HK-2 (cell line): ENCODE measurements at regions not wholly inside any gene's neighbourhood (a gene's known extent, or its start where the extent isn't known, plus 50 kb on each side); places are given as distances from the start of the nearest gene placed in this dataset.
A peak's percentile ranks its signal among the peaks of the same experiment; 100 is the strongest.

Experiments
- DNase-seq: peaks from one replicate; pipeline ENCODE4 v3.0.0-alpha.2; 2018; ENCODE audit not compliant: unreplicated experiment

- no peak for DNase-seq
These were observed 257.6 kb downstream of the TAF11L14 start for GRCh38 chr5:17891881-17892280.

GRCh38 chr5:17893026-17893635, 258.9 kb downstream of the TAF11L14 start:
- no peak for DNase-seq

DNA sequence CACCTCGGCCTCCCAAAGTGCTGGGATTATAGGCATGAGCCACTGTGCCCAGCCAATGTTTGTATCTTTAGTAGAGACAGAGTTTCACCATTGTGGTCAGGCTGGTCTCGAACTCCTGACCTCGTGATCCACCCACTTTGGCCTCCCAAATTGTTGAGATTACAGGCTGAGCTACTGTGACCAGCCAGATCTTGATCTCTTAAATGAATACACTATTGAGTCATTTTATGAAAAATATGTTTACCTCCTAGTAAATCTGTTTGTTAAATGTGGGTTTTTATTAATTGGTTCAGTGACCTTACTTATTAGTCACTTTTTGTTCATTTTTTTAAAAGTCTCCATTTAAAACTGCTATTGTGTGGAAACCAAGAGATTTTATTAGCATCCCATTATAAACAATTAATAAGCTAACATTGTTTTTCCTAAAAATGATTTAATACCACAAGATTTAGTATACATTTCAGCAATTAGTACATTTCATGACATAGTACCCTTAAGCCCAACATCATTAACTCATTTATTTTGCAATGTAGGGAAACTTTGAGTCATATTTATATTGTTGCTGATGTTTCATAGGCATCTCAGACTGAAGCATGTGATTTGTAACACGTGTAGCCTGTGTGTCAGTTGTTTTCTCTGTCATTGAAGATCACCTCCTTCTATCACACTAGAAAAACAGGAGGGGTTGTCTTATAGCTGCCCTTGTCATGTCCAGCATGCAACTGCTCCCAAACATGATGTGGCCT, 261.2 kb downstream of the TAF11L14 start:
- DNase-seq = no peak

GRCh38 chr5:17896605-17897004, 262.3 kb downstream of the TAF11L14 start:
- DNase-seq = no peak

DNA sequence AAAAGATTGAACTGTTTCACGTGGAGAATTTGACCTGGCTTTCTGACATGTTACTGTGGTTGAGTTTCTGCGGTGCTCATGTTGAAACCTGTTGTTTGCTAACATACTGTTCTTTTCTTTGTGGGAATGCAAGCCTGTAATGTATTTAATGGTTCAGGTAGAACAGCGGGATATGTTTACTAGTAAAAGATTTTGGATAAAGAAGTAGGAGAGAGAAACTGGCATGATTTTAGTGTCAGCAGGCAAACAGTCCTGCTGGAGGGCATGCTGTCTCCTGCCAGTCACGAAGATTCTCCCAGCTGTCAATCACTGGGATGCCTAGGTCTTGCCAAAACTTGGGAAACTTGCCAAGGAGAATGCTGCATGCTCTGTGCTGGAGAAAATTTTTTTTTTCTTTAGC, 263.5 kb downstream of the TAF11L14 start:
- no peak for DNase-seq

DNA sequence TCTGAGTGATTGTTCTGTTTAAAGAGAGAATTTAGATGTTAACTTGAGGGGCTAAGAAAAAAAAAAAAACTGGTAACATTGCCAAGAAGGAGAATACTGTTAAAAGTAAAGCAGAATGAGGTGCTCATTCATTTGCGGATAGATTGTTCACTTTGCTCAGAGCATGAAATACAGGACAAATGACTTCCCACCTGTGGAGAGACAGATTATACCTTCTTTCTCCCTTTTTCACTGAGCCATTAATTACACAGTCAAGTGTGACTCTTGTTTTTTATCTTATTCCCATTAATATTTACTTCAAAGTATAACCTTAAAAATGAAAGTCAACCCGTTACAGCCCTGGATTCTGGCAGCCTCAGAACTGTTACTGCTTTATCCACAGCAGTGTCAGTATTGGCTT, 264.5 kb downstream of the TAF11L14 start:
- no peak for DNase-seq

- DNase-seq = no peak
These were observed 272.8 kb downstream of the TAF11L14 start for GRCh38 chr5:17907094-17907493.

GRCh38 chr5:17910318-17910717, 276.1 kb downstream of the TAF11L14 start:
- no peak for DNase-seq

- no peak for DNase-seq
These were observed 278.5 kb downstream of the TAF11L14 start for GRCh38 chr5:17912794-17913193.

- DNase-seq = no peak
These were observed 282.2 kb downstream of the TAF11L14 start for GRCh38 chr5:17916446-17916845.

GRCh38 chr5:17917465-17917864, 283.2 kb downstream of the TAF11L14 start:
- no peak for DNase-seq

DNA sequence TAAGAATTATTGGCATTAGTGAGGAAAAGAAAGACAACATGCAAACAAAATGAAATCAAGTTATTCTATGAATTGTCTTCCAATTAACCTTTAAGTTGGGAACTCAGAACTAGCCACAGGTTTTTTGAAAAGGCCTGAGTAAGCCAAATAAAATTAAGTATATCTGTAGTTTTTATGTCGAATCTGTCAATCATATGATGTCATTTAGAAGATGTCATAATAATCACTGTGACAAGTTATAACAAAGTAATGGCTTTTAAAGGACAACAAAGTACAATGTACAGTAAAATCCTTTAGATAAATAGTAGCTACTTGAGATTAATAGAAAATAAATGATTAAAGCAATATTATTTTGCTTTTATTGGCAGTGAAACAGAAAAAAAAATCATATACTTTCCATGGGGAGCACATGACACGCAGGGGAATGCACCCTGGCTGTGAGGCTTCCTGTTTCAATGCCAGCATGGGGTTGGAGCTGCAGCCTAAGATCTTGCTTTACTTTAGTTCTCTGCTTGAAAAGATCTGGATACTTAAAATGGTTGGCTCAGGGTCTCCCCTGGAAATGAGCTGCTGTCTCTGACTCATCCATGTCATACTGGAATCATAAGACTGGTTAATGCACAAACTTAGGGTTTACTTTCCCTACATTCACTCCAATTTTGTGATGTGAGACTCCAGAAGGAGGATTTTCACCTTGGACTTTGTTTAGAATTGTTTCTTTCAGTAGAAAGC, 284.3 kb downstream of the TAF11L14 start:
- peak; percentile 1 for DNase-seq

- DNase-seq = no peak
These were observed 291.0 kb downstream of the TAF11L14 start for GRCh38 chr5:17925276-17925675.

DNA sequence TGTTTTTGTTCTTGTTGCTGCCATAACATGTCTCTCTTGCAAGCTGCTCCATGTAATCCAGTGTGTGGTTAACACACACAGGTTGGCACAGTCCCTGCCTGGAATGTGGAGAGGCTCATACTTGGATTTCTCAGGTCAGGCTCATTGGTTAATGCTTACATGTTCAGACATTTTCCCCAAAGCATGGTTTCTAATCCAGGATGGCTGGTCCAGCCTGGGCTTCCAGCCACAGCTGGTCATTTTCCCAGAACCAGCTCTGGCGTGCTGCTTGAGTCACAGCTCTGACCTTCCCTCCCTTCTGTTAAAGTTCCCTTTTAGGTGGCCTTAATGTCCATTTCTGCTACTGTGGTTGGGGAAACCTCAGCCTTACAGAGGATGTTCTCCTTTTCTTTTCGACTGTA, 294.3 kb downstream of the TAF11L14 start:
- DNase-seq = no peak

- no peak for DNase-seq
These were observed 294.9 kb downstream of the TAF11L14 start for GRCh38 chr5:17929171-17929570.

DNA sequence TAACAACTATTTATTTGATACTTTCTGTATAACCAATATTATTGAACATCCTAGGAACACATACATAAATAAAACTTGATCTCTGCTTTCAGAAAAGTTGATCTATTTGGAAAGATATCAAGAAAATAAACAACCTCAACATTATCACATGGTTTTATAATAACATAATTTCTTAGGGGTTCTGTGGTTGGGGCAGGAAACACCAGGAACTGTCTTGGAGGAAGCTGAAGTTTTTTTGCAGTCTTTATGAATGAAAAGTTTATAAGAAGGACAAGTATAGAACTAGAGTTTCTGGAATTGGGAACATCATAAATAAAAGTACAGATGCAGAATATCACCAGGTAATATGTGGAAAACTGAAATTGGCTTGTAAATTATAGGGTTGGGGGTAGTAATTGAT, 296.1 kb downstream of the TAF11L14 start:
- no peak for DNase-seq

- DNase-seq = no peak
These were observed 309.8 kb downstream of the TAF11L14 start for GRCh38 chr5:17944046-17944445.

DNA sequence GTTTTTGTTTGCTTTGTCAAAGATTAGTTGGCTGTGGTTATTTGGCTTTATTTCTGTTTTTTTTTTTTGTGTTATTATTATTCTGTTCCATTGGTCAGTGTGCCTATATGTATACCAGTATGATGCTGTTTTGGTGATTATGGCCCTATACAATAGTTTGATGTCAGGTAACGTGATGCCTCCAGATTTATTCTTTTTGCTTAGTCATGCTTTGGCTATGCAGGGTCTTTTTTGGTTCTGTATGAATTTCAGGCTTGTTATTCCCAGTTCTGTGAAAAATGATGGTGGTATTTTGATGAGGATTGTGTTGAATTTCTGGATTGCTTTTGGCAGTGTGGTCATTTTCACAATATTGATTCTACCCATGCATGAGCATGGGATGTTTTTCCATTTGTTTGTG, 312.8 kb downstream of the TAF11L14 start:
- DNase-seq = no peak

GRCh38 chr5:17951392-17952169, 317.3 kb downstream of the TAF11L14 start:
- no peak for DNase-seq

- no peak for DNase-seq
These were observed 318.0 kb downstream of the TAF11L14 start for GRCh38 chr5:17952231-17952630.

DNA sequence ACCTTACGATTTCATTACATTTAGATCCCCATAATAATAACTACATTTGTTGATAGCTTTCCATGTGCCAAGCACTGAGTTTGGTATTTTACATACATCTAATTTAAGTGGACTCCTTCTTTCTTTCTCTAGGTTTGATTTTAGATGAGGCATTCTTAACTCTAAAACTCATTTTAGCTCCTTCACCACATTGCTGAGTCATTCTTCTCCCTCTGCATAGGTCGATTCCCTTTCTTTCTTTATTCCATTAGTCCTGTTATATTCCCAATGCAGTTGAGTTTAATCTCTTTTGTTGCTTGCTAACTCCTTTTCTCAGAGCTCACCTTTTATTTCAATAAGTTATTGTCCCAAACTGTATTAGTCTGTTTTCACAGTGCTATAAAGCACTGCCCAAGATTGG, 329.8 kb downstream of the TAF11L14 start:
- no peak for DNase-seq
